Esophagus squamous epithelium (tissue), 5 donors: ENCODE measurements at regions not wholly inside any gene's neighbourhood (a gene's known extent, or its start where the extent isn't known, plus 50 kb on each side); places are given as distances from the start of the nearest gene placed in this dataset.

Source experiments
- DNase-seq: peaks from one replicate; lab custom pipeline; 2025; lab: John Stamatoyannopoulos, UW
- H3K27ac ChIP-seq, 4 donors: fragments of 200-600 bp; sonication (generic); one replicate each; pipeline ENCODE4 v1.5.1; 2016 to 2019; ENCODE audit warnings: mild to moderate bottlenecking in 1 of 4
- H3K27me3 ChIP-seq, 4 donors: fragments of 200-600 bp; sonication (generic); 1 replicate in 3 of 4; 2 replicates in 1 of 4; pipeline versions ENCODE4 v1.5.1 to v1.6.0; 2017 to 2021; ENCODE audit warnings: antibody characterized with exemption in 1 of 4
- H3K36me3 ChIP-seq, 3 donors: fragments of 200-600 bp; sonication (generic); one replicate each; pipeline ENCODE4 v1.5.1; 2016 to 2019
- H3K4me1 ChIP-seq, 3 donors: fragments of 200-600 bp; sonication (generic); one replicate each; pipeline ENCODE4 v1.5.1; 2017 to 2019
- H3K4me3 ChIP-seq, 4 donors: fragments of 200-600 bp; sonication (generic); 1 replicate in 3 of 4; 2 replicates in 1 of 4; pipeline ENCODE4 v1.5.1; 2016 to 2019; ENCODE audit warnings: mild to moderate bottlenecking in 2 of 4, moderate library complexity in 1 of 4
- H3K9me3 ChIP-seq, 3 donors: fragments of 200-600 bp; sonication (generic); one replicate each; pipeline ENCODE4 v1.5.1; 2016 to 2019
- POLR2A ChIP-seq, 4 donors: fragments of 450-650 bp; IDR thresholded peaks; one replicate each; pipeline ENCODE4 v1.6.1; 2017; ENCODE audit warnings: antibody characterized with exemption in 4 of 4, mild to moderate bottlenecking in 4 of 4, moderate library complexity in 3 of 4
- WGBS, 2 donors: methylation state at CpG; one replicate each; pipeline ENCODE4 v1.1.5; 2018; 5-methylcytosine and 5-hydroxymethylcytosine counted together
- intact Hi-C: fragments of 100-400 bp; cut with DNase I; formaldehyde crosslinking; loops from one replicate; pipeline ENCODE4 v1.15.0; 2022
- TF ChIP-seq, protein P1 (sequence below), 6 experiments: fragments of 450-650 bp in 4 of 6; fragments of 200-600 bp in 2 of 6; sonication (generic) in 2 of 6; IDR thresholded peaks; one replicate each; pipeline ENCODE4 v1.5.1; 2016 to 2019; ENCODE audit warnings: antibody characterized with exemption in 6 of 6, mild to moderate bottlenecking in 4 of 6, moderate library complexity in 4 of 6
- donor health status: DM: yes; HTN: yes; CAD: no.

DNA sequence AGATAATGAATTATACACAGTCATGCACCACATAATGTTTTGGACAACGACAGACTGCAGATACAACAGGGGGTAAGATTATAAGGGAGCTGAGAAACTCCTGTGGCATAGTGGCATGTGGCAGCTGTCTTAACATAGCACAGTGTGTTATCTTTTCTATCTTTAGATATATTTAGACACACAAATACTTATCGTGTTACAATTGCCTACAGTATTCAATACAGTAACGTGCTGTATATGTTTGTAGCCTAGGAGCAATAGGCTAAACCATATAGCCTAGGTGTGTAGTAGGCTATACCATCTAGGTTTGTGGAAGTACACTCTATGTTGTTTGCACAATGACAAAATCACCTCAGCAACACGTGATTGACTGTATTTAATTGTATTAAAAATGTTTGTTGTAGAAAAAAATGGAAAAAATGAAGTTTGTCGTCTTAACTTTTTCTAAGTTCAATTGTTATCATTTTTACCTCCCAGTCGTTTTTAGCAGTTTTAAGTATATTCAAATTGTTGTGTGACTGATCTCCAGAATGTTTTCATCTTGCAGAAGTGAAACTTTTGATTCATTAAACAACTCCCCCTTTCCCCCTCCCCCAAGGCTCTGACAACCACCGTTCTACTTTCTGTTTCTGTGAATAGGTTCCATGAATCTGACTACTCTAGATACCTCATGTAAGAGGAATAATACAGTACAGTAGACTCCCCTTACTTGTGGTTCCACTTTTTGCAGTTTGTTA, 351.0 kb upstream of the B3GALT2 start:
- H3K36me3 ChIP-seq: no peaks in the 10 kb centered on the region
- no peaks in the 10 kb centered on the region for H3K9me3 ChIP-seq
- TF ChIP-seq POLR2A (IDR thresholded peaks at IDR 0.05): no peak
- TF ChIP-seq, protein P1, sequence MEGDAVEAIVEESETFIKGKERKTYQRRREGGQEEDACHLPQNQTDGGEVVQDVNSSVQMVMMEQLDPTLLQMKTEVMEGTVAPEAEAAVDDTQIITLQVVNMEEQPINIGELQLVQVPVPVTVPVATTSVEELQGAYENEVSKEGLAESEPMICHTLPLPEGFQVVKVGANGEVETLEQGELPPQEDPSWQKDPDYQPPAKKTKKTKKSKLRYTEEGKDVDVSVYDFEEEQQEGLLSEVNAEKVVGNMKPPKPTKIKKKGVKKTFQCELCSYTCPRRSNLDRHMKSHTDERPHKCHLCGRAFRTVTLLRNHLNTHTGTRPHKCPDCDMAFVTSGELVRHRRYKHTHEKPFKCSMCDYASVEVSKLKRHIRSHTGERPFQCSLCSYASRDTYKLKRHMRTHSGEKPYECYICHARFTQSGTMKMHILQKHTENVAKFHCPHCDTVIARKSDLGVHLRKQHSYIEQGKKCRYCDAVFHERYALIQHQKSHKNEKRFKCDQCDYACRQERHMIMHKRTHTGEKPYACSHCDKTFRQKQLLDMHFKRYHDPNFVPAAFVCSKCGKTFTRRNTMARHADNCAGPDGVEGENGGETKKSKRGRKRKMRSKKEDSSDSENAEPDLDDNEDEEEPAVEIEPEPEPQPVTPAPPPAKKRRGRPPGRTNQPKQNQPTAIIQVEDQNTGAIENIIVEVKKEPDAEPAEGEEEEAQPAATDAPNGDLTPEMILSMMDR (IDR thresholded peaks at IDR 0.05): no peak
- H3K27ac ChIP-seq: no peak overlapping the region
- DNase-seq: no peak
- no peaks in the 10 kb centered on the region for H3K27me3 ChIP-seq
- H3K4me1 ChIP-seq: no peaks in the 10 kb centered on the region
- H3K4me3 ChIP-seq: no peak overlapping the region
- 56 to 61% methylated on average over 7 of the region's 7 CpGs for WGBS, 2 donors
- intact Hi-C loops: no loop called here

DNA sequence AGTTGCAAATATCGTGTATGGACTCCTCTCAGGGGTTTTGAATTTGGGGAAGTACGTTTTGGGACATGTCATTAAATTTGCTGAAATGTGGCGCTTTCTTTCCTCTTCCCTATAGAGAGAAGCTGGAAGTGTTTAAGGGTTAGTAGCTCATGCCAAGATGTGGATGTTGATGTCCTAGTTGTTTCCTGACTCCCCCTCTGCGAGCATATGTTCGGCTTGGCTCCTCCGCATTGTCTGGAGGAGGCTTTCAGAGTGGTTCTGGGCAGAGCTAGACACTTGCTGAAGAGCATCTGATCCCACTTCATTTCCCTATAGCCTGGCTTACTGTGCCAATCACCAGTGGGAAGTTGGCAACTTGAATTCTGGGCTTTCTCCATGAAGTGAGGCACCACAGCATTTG, 347.4 kb upstream of the B3GALT2 start:
- Histone ChIP-seq H3K4me1 (no peaks in the 10 kb centered on the region), H3K27ac (no peak overlapping the region), H3K4me3 (no peak overlapping the region), H3K9me3 (no peaks in the 10 kb centered on the region), H3K36me3 (no peaks in the 10 kb centered on the region), H3K27me3 (no peaks in the 10 kb centered on the region)
- TF ChIP-seq, protein P1 (IDR thresholded peaks at IDR 0.05): no peak
- TF ChIP-seq POLR2A (IDR thresholded peaks at IDR 0.05): no peak
- intact Hi-C loops: no loop called here
- 56 to 63% methylated on average over 6 of the region's 6 CpGs for WGBS, 2 donors
- DNase-seq: no peak

DNA sequence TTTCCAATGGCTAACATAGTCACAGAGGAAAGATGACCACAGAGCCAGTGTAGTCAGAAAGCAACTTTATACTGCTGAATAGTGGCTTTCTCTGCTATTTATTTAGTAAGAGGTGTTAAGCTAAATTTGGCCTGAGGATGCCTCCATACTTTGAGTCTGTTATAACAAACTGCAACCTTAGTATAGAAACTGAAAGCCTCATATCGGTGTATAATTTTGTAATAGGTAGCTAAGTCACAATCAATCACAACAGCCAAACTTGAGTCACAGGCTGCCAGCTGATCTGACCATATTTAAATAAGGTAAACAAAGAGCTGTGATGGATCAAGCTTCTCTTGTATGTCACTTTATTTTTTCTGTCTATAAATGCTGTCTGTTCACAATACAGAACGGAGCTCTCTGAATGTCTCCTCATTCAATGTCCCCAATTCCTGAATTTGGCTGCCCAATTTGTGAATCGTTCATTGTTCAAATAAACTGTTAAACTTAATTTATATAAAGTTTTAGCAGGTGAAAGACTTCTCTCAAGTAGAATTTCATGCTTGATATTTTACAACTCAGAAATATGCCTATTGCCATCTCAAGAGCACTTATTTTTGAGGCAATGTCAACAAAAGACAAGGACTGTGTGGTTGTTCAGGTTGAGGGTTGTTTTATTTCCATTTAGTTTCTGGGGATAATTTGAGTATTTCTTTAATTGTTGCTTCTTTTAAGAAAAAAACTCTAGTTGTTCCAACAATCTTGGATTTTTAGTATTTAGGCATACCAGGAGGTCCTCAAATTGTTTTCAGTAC, 339.7 kb upstream of the B3GALT2 start:
- no peak overlapping the region for H3K27ac ChIP-seq
- H3K9me3 ChIP-seq: no peaks in the 10 kb centered on the region
- H3K27me3 ChIP-seq: no peaks in the 10 kb centered on the region
- no peaks in the 10 kb centered on the region for H3K36me3 ChIP-seq
- no peaks in the 10 kb centered on the region for H3K4me1 ChIP-seq
- WGBS, 2 donors: 81% methylated on average over 3 of the region's 3 CpGs
- TF ChIP-seq, protein P1 (IDR thresholded peaks at IDR 0.05): no peak
- no peak for TF ChIP-seq POLR2A (IDR thresholded peaks at IDR 0.05)
- H3K4me3 ChIP-seq: no peak overlapping the region
- DNase-seq: no peak
- intact Hi-C loops: no loop called here

DNA sequence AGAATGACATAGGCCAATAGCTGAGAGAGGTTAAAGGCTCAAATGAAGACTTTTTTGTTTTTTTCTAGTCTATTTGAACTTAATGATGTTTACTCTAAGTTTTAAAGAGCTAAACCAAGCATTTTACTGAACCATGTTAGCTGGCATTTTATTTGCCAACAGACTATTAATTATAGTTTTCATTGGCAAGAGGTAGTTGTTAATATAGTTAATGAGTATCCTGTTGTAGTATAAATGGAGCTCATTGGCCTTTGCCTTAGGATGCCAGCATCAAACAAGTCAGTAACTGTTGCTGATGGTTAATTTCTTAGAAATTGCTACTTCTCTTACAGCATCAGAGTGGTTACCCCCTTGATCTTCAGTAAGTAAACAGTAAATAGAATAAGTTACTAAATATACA, 339.0 kb upstream of the B3GALT2 start:
- DNase-seq: no peak
- intact Hi-C loops: no loop called here

More for the DNA sequence above, 339.0 kb upstream of the B3GALT2 start:
- no peak overlapping the region for H3K4me3 ChIP-seq
- TF ChIP-seq POLR2A (IDR thresholded peaks at IDR 0.05): no peak
- TF ChIP-seq, protein P1 (IDR thresholded peaks at IDR 0.05): no peak
- H3K9me3 ChIP-seq: no peaks in the 10 kb centered on the region
- no peaks in the 10 kb centered on the region for H3K27me3 ChIP-seq
- H3K36me3 ChIP-seq: no peaks in the 10 kb centered on the region
- H3K4me1 ChIP-seq: no peaks in the 10 kb centered on the region
- no peak overlapping the region for H3K27ac ChIP-seq
